Epithelial cell of proximal tubule (primary cell): ENCODE measurements at regions not wholly inside any gene's neighbourhood (a gene's known extent, or its start where the extent isn't known, plus 50 kb on each side); places are given as distances from the start of the nearest gene placed in this dataset.

Source experiments
- DNase-seq: peaks from one replicate; pipeline ENCODE4 v3.0.0-alpha.2; 2011; ENCODE audit warnings: low read depth
- H3K4me3 ChIP-seq: 2 replicates; pipeline ENCODE4 v1.5.1; 2011; ENCODE audit warnings: low read depth, mild to moderate bottlenecking, low read length
- TF ChIP-seq, protein P1 (sequence below): conservative IDR thresholded peaks from 2 replicates; pipeline ENCODE4 v1.5.1; 2012; ENCODE audit warnings: low read depth, mild to moderate bottlenecking, low read length

DNA sequence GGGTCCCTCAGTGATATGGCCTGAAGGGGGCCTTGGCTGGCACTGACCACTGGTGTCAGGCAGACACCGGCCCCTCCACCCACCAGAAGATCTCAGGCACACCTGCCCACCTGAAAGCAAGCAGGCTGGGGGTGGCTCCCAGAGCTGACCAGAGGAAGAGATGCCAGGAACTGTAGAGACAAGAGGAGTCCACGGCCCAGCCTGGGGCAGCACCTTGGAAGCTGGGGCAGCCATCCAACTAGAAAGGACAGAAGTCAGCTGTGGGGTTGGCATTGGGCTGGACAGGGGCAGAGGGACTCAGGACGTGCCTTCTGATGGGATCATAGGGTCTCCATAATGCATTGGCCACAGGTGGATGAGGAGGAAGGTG, 144.3 kb downstream of the ZNF248 start:
- TF ChIP-seq, protein P1, sequence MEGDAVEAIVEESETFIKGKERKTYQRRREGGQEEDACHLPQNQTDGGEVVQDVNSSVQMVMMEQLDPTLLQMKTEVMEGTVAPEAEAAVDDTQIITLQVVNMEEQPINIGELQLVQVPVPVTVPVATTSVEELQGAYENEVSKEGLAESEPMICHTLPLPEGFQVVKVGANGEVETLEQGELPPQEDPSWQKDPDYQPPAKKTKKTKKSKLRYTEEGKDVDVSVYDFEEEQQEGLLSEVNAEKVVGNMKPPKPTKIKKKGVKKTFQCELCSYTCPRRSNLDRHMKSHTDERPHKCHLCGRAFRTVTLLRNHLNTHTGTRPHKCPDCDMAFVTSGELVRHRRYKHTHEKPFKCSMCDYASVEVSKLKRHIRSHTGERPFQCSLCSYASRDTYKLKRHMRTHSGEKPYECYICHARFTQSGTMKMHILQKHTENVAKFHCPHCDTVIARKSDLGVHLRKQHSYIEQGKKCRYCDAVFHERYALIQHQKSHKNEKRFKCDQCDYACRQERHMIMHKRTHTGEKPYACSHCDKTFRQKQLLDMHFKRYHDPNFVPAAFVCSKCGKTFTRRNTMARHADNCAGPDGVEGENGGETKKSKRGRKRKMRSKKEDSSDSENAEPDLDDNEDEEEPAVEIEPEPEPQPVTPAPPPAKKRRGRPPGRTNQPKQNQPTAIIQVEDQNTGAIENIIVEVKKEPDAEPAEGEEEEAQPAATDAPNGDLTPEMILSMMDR, result no peak
- DNase-seq, result no peak
- no peak overlapping the region for H3K4me3 ChIP-seq

DNA sequence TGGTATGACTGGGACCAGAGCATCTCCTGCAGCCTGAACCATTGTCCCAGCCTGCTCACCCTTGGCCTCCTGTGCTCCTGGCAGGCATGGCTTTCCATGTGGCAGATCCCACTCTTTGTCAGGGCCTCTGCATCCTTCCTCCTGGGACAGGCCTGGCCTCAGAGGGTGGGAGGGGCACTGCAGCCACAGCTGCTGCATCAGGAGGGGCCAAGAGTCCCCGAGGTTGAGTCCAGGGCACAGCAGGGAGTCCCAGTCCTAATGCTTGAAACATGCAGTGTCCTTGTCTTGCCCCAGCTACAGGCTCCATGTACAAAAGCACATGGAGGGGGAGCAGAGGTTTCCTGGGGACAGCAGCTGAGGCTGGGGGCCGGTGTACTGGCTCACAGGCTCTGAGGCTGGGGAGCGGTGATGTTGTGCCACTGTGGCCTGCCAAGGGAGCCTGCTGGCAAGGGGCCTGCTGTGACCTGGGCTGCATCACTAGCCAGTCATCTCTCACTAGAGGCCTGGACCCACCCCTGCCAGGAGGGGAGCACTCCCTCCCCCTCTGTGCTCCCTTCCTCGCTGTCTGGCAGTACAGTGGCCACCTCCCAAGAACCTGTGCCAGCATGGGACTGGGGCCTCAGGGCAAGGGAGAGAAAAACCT, 144.8 kb downstream of the ZNF248 start:
- TF ChIP-seq, protein P1, result no peak

DNA sequence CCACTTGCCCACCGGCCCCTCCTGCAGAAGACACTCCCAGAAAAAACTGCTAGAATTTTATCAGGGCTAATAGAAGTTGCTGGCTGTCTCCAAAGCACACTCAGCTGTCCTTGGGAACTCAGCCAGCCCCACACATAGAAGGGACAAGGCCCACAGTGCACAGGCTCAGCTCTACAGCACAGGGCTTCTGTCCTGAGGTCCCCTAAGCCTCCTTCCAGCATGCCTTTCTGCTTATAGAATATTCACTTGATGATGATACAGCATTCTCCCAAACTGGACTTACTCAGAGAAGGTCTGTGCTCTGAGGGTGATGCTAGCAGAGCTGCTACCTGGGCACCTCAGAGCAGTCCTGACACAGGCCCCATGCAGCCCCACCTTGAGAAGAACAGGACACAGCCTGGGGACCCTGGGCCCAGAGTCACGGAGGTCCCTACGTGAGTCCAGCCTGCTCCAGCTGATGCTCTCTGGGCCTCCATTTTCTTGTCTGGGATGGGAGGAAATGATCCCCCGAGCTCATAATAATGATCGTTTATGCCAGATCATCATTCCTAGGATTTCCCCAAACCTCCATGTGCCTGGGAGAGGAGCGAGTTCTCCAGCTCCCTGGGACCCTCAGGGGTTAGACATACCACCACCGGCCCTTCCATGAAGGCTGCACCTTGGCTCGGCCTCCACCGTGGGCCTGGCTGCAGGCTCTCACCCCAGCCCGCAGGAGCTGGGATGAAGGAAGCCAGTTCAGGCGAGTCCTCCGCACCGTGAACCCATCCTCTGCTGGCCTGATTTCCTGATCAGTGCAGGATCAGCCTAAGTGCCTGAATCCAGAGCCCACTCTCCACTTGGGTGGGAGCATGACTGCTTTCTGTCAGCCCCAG, 145.6 kb downstream of the ZNF248 start:
- TF ChIP-seq, protein P1, result no peak
- H3K4me3 ChIP-seq, result no peak overlapping the region
- DNase-seq, result no peak

More for the DNA sequence above, 144.8 kb downstream of the ZNF248 start:
- no peak for DNase-seq
- H3K4me3 ChIP-seq, result no peak overlapping the region

DNA sequence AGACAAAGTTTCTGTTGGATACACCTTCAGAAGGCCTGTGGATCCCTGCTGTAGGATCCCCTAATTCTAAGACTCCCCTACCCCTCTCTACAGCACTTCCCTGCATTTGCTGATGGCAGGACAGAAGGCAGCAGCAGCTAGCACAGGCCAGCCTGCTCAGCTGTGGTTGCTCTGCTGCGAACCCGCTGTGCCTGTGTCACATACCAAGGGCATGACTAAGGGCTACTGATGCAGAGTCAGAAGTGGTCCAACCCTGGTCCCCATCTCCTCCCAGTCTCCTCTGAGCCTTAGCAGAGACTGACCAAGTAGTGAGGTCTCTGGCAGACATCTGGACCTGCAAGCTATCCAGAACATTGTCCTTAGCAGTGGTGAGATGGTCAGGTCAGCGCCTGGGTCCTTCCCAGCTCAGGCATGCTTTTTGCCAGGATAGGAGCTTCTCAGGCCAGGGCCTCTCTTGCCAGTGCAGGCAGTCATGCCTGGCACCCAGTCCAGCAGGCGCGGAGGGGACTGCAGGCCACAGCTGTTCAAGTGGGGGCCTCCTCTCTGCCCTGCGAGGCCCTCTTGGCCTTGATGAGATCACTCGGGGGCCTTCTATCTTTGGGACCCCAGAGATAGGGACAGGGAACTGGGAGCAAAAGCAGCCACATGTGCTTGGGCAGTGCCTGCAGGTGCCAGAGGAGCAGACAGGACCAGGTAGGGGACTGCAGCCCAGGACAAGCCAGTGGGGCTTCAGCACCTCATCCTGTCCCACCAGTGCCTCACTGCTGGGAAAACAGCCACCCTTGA, 146.4 kb downstream of the ZNF248 start:
- no peak for DNase-seq
- TF ChIP-seq, protein P1, result no peak
- no peak overlapping the region for H3K4me3 ChIP-seq

DNA sequence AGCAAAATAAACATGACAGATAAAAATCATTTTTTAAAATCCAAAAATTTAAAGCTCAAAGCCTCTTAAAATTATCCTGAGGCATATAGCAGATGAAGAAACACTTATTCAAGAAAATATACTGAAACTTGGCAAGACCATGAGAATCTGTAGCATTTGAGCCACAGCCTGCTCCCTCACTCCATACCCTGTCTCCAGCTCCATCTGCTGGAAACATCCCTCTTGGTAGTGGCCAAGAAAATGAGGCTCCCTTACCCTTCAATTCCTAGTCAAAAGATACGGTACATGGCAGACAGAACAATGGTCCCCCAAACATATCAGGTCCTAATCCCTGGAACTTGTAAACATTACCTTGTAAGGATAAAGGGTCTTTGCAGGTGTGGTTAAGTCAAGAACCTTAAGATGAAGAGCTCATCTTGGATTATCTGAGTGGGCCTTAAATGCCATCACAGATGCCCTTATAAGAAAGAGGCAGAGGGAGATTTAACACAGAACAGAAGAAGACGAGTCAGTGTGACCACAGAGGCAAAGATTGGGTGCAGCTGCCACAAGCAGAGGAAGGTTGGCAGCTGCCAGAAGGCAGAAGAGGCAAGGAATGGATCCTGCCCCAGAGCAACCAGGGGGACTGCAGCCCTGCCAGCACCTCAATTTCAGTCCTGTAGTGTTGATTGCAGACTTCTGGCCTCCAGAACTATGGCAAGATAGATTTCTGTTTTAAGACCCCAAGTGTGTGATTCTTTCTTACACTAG, 149.4 kb downstream of the ZNF248 start:
- no peak for DNase-seq
- H3K4me3 ChIP-seq, result no peak overlapping the region
- TF ChIP-seq, protein P1, result no peak

DNA sequence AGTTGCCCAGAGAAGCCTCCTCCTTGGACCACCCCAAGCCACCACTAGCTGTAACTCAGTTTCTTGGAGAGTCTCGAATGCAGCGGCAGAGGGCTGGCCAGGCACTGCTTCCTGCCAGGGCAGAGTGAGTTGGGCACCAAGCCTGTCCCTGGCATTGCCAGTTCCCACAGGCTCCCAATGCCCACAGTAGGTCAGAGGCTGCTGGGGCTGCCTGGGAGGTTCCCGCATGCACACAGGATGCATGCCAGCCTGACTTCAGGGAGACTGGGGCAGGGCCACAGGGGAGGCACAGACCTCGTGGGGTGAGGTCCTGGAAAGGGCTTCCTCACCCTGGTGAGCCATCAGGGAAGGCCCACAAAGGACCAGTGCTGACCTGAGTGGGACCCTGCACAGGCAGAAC, 152.8 kb downstream of the ZNF248 start:
- TF ChIP-seq, protein P1, result no peak
- H3K4me3 ChIP-seq, result no peak overlapping the region
- no peak for DNase-seq
